Endodermal cell (in vitro differentiated cells): ENCODE measurements at regions not wholly inside any gene's neighbourhood (a gene's known extent, or its start where the extent isn't known, plus 50 kb on each side); places are given as distances from the start of the nearest gene placed in this dataset.

Experiments used
- DNase-seq: peaks from one replicate; pipeline ENCODE4 v3.0.0-alpha.2; 2017
- H3K27ac ChIP-seq: 2 replicates; pipeline ENCODE4 v1.5.1; 2013; ENCODE audit warnings: mild to moderate bottlenecking, low read depth, low read length, moderate library complexity
- H3K27me3 ChIP-seq: 2 replicates; pipeline ENCODE4 v1.6.1; 2013; ENCODE audit warnings: mild to moderate bottlenecking, low read length, moderate library complexity; ENCODE audit not compliant: insufficient read depth, control insufficient read depth, poor library complexity, severe bottlenecking
- H3K36me3 ChIP-seq: 2 replicates; pipeline ENCODE4 v1.7.0; 2013; ENCODE audit warnings: mild to moderate bottlenecking, low read length, moderate library complexity; ENCODE audit not compliant: control insufficient read depth, insufficient read depth
- H3K4me1 ChIP-seq: one replicate; pipeline ENCODE4 v1.7.0; 2013; ENCODE audit warnings: low read length; ENCODE audit not compliant: control insufficient read depth, insufficient read depth
- H3K4me3 ChIP-seq: 2 replicates; pipeline ENCODE4 v1.5.1; 2013; ENCODE audit warnings: mild to moderate bottlenecking, low read length, moderate library complexity
- H3K9ac ChIP-seq: 2 replicates; pipeline ENCODE4 v1.6.1; 2013; ENCODE audit warnings: mild to moderate bottlenecking, low read length, moderate library complexity; ENCODE audit not compliant: poor library complexity, severe bottlenecking; ENCODE audit errors: extremely low read depth
- H3K9me3 ChIP-seq: 2 replicates; pipeline ENCODE4 v1.6.1; 2013; ENCODE audit warnings: mild to moderate bottlenecking, low read length, moderate library complexity; ENCODE audit not compliant: control insufficient read depth
- H3K27ac Mint-ChIP-seq: 2 replicates; pipeline ENCODE4 v1.8.0; 2020; ENCODE audit warnings: mixed read lengths
- H3K27me3 Mint-ChIP-seq: 2 replicates; pipeline ENCODE4 v1.8.0; 2021; ENCODE audit warnings: mild to moderate bottlenecking, mixed read lengths; ENCODE audit not compliant: insufficient read depth
- H3K36me3 Mint-ChIP-seq: 2 replicates; pipeline ENCODE4 v1.8.0; 2020; ENCODE audit warnings: low read depth, mixed read lengths
- H3K4me1 Mint-ChIP-seq: 2 replicates; pipeline ENCODE4 v1.8.0; 2020; ENCODE audit warnings: mixed read lengths
- H3K4me3 Mint-ChIP-seq: 2 replicates; pipeline ENCODE4 v1.8.0; 2020; ENCODE audit warnings: mild to moderate bottlenecking, moderate library complexity, mixed read lengths
- H3K9me3 Mint-ChIP-seq: 2 replicates; pipeline ENCODE4 v1.8.0; 2020; ENCODE audit warnings: mild to moderate bottlenecking, mixed read lengths
- WGBS, 2 experiments: methylation state at CpG; one replicate each; pipeline versions ENCODE4 v1.1.5 to v1.1.7; 2013; ENCODE audit warnings: missing lambda C conversion rate in 2 of 2, mixed read lengths in 1 of 2; ENCODE audit not compliant: insufficient coverage in 1 of 2, insufficient read length in 1 of 2; 5-methylcytosine and 5-hydroxymethylcytosine counted together
- TF ChIP-seq, protein P1 (sequence below): fragments of 200-600 bp; sonication (generic); conservative IDR thresholded peaks from 2 replicates; pipeline ENCODE4 v1.5.0; 2021; ENCODE audit warnings: antibody characterized with exemption, mild to moderate bottlenecking

DNA sequence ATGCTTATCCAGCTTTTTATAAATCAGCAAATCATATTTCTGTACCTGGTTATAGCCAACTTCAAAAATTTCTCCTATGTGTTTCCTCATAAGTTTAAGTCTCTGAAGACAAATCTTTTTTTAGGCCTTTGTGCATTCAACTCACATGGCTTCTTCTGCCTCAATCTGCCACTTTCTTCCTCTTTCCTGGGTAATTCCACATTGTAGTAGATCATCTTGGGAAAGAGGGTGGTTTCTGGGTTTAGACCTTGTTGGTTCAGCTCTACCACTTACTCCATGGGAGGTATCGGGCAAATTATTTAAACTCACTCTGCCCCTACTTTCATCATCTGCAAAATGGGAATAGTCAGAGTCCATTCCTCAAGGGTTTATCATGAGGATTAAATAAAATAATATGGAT, 707.0 kb upstream of the ZEB2 start:
- H3K9ac ChIP-seq: no peak overlapping the region
- DNase-seq: no peak
- TF ChIP-seq, protein P1, sequence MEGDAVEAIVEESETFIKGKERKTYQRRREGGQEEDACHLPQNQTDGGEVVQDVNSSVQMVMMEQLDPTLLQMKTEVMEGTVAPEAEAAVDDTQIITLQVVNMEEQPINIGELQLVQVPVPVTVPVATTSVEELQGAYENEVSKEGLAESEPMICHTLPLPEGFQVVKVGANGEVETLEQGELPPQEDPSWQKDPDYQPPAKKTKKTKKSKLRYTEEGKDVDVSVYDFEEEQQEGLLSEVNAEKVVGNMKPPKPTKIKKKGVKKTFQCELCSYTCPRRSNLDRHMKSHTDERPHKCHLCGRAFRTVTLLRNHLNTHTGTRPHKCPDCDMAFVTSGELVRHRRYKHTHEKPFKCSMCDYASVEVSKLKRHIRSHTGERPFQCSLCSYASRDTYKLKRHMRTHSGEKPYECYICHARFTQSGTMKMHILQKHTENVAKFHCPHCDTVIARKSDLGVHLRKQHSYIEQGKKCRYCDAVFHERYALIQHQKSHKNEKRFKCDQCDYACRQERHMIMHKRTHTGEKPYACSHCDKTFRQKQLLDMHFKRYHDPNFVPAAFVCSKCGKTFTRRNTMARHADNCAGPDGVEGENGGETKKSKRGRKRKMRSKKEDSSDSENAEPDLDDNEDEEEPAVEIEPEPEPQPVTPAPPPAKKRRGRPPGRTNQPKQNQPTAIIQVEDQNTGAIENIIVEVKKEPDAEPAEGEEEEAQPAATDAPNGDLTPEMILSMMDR: no peak
- peaks cover under 1% of the 10 kb centered on the region for H3K4me1 ChIP-seq
- Mint-ChIP-seq H3K27me3 (no peaks in the 10 kb centered on the region), H3K4me3 (no peak overlapping the region), H3K27ac (no peak overlapping the region), H3K9me3 (no peaks in the 10 kb centered on the region), H3K4me1 (no peaks in the 10 kb centered on the region), H3K36me3 (no peaks in the 10 kb centered on the region)
- WGBS, 2 experiments: no CpG with 5 or more reads among the region's 1 CpG
- H3K27ac ChIP-seq: no peak overlapping the region
- H3K27me3 ChIP-seq: no peaks in the 10 kb centered on the region
- H3K4me3 ChIP-seq: no peak overlapping the region
- H3K9me3 ChIP-seq: no peaks in the 10 kb centered on the region
- H3K36me3 ChIP-seq: no peaks in the 10 kb centered on the region

DNA sequence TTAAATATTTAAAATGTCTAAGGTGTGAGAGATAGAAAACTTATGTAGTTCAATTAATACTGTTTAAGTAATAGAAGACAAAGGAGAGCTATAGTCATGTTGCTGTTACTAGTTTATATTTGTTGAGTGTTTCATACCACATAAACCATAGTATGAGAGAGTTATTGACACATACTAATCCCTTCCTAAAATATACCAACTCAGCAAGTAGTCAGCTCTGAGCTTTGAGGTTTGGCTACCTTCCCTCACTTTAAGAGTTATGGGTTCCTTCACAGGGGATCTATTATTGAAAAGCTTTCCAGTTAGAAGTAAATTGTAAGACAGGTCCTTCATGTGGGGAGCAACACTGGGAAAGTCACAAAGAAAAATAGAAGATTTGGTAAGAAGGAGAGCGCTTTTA, 701.6 kb upstream of the ZEB2 start:
- Mint-ChIP-seq H3K9me3 (no peaks in the 10 kb centered on the region), H3K27me3 (no peaks in the 10 kb centered on the region), H3K4me1 (peaks cover 2% of the 10 kb centered on the region), H3K36me3 (no peaks in the 10 kb centered on the region), H3K27ac (no peak overlapping the region), H3K4me3 (no peak overlapping the region)
- WGBS, 2 experiments: 100% methylated on average over 1 of the region's 1 CpG; no CpG with 5 or more reads in 1 of the 2 experiments
- Histone ChIP-seq H3K9ac (no peak overlapping the region), H3K36me3 (no peaks in the 10 kb centered on the region), H3K4me1 (peaks cover 4% of the 10 kb centered on the region), H3K27ac (no peak overlapping the region), H3K9me3 (no peaks in the 10 kb centered on the region), H3K4me3 (no peak overlapping the region), H3K27me3 (peaks cover 10% of the 10 kb centered on the region)
- no peak for DNase-seq
- TF ChIP-seq, protein P1: no peak

DNA sequence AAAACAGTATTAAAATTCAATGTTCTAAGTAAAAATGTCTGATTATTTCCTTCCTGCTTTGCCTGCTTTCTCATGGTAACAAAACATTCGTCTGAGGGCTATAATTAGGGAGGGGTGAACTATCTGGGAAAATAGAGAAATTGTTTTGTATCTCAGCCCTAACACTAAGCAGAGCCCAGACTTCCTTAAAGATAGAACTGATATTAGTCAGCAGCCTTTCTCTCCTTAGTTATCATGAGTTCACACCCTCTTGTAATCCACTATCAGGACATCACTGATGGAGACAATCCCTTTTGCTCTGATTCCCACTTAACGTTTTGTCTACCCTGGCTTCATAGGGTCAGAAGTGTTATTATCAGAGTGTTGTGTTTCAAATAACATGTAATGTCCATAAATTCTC, 701.1 kb upstream of the ZEB2 start:
- no peak overlapping the region for H3K27ac ChIP-seq
- Mint-ChIP-seq H3K4me3 (no peak overlapping the region), H3K9me3 (no peaks in the 10 kb centered on the region), H3K27ac (no peak overlapping the region), H3K27me3 (no peaks in the 10 kb centered on the region), H3K4me1 (peaks cover 2% of the 10 kb centered on the region), H3K36me3 (no peaks in the 10 kb centered on the region)
- peaks cover 10% of the 10 kb centered on the region for H3K27me3 ChIP-seq
- 53 to 88% methylated on average over 1 to 2 of the region's 2 CpGs for WGBS, 2 experiments
- H3K9ac ChIP-seq: no peak overlapping the region
- H3K9me3 ChIP-seq: no peaks in the 10 kb centered on the region
- H3K4me3 ChIP-seq: no peak overlapping the region
- TF ChIP-seq, protein P1: no peak
- DNase-seq: no peak
- peaks cover 4% of the 10 kb centered on the region for H3K4me1 ChIP-seq
- H3K36me3 ChIP-seq: no peaks in the 10 kb centered on the region
